ENCODE measurements at regions not wholly inside any gene's neighbourhood (a gene's known extent, or its start where the extent isn't known, plus 50 kb on each side); places are given as distances from the start of the nearest gene placed in this dataset.

DNA sequence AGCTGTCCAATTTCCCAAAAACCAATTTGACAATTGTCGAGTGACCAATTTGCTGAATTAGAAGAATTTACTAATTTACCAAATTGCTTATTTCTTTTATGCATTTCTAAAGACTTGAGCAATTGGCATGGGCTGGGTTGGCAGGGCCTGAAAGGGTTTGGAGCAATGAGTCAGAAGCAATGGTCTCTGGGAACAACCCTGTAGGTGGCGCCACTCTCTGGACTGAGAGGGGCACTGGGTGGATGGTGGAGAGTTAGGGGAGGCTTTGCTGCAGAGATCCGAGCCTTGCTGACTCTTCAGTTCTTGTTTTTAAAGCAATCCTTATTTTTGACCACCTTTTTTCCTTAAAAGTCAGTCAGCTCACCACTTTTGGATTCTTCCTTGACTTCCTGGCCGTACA is 71.5 kb upstream of the RPS23 start:
- TF ChIP-seq, protein P1, sequence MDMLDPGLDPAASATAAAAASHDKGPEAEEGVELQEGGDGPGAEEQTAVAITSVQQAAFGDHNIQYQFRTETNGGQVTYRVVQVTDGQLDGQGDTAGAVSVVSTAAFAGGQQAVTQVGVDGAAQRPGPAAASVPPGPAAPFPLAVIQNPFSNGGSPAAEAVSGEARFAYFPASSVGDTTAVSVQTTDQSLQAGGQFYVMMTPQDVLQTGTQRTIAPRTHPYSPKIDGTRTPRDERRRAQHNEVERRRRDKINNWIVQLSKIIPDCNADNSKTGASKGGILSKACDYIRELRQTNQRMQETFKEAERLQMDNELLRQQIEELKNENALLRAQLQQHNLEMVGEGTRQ (IDR thresholded peaks at IDR 0.05), result no peak
- TF ChIP-seq, protein P2, sequence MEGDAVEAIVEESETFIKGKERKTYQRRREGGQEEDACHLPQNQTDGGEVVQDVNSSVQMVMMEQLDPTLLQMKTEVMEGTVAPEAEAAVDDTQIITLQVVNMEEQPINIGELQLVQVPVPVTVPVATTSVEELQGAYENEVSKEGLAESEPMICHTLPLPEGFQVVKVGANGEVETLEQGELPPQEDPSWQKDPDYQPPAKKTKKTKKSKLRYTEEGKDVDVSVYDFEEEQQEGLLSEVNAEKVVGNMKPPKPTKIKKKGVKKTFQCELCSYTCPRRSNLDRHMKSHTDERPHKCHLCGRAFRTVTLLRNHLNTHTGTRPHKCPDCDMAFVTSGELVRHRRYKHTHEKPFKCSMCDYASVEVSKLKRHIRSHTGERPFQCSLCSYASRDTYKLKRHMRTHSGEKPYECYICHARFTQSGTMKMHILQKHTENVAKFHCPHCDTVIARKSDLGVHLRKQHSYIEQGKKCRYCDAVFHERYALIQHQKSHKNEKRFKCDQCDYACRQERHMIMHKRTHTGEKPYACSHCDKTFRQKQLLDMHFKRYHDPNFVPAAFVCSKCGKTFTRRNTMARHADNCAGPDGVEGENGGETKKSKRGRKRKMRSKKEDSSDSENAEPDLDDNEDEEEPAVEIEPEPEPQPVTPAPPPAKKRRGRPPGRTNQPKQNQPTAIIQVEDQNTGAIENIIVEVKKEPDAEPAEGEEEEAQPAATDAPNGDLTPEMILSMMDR (IDR thresholded peaks at IDR 0.05), result peak; percentile 19; the same call in 2 of the 3 replicates
- TF ChIP-seq POLR2AphosphoS2 (conservative IDR thresholded peaks at IDR 0.05; ENCODE audit: low read length) (no peak), KDM5A (IDR thresholded peaks at IDR 0.05) (no peak), CHD4 (IDR thresholded peaks at IDR 0.05; ENCODE audit: borderline replicate concordance) (no peak), MAFK (IDR thresholded peaks at IDR 0.05; ENCODE audit: partially characterized antibody) (no peak), BHLHE40 (IDR thresholded peaks at IDR 0.05; ENCODE audit: low read depth, low read length) (no peak), RFX5 (IDR thresholded peaks at IDR 0.05) (no peak), NFE2L2 (conservative IDR thresholded peaks at IDR 0.05; ENCODE audit: low read length) (no peak)
- TF ChIP-seq, protein P3, sequence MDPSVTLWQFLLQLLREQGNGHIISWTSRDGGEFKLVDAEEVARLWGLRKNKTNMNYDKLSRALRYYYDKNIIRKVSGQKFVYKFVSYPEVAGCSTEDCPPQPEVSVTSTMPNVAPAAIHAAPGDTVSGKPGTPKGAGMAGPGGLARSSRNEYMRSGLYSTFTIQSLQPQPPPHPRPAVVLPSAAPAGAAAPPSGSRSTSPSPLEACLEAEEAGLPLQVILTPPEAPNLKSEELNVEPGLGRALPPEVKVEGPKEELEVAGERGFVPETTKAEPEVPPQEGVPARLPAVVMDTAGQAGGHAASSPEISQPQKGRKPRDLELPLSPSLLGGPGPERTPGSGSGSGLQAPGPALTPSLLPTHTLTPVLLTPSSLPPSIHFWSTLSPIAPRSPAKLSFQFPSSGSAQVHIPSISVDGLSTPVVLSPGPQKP (IDR thresholded peaks at IDR 0.05; ENCODE audit: low read depth, low read length), result no peak
